SU-DHL-6 (cell line): ENCODE measurements at regions not wholly inside any gene's neighbourhood (a gene's known extent, or its start where the extent isn't known, plus 50 kb on each side); places are given as distances from the start of the nearest gene placed in this dataset.

ENCODE experiments used
- H2AFZ ChIP-seq: fragments of 200-600 bp; sonication (generic); 2 replicates; pipeline ENCODE4 v1.6.1; 2014; ENCODE audit warnings: low read depth, mild to moderate bottlenecking, moderate library complexity, mixed read lengths, antibody characterized with exemption, low read length; ENCODE audit not compliant: severe bottlenecking
- H3F3A ChIP-seq: fragments of 200-600 bp; shearing (Covaris generic); 2 replicates; pipeline ENCODE4 v1.6.0; 2016; ENCODE audit warnings: antibody characterized with exemption, mild to moderate bottlenecking; ENCODE audit not compliant: insufficient read depth
- H3K27ac ChIP-seq: fragments of 200-600 bp; sonication (generic); 2 replicates; pipeline ENCODE4 v1.5.1; 2016; ENCODE audit warnings: low read depth, mild to moderate bottlenecking, low read length, moderate library complexity, mixed read lengths
- H3K27me3 ChIP-seq: fragments of 200-600 bp; sonication (generic), shearing (Covaris generic); 2 replicates; pipeline ENCODE4 v1.6.0; 2014; ENCODE audit warnings: mild to moderate bottlenecking, low read length
- H3K36me3 ChIP-seq: fragments of 200-600 bp; sonication (generic); 2 replicates; pipeline ENCODE4 v1.6.1; 2014; ENCODE audit warnings: mild to moderate bottlenecking, low read length, mixed read lengths
- H3K4me2 ChIP-seq: fragments of 300-600, 200-600 bp; shearing (Covaris generic), sonication (generic); 2 replicates; pipeline ENCODE4 v1.6.0; 2014; ENCODE audit warnings: low read length, low read depth, mild to moderate bottlenecking; ENCODE audit not compliant: poor library complexity, severe bottlenecking
- H3K4me3 ChIP-seq: fragments of 200-600 bp; sonication (generic); 2 replicates; pipeline ENCODE4 v1.5.1; 2014; ENCODE audit warnings: antibody characterized with exemption, low read length, mild to moderate bottlenecking, mixed read lengths; ENCODE audit not compliant: insufficient read depth, poor library complexity, severe bottlenecking
- H3K79me2 ChIP-seq: fragments of 200-600 bp; sonication (generic); 2 replicates; pipeline ENCODE4 v1.6.1; 2014; ENCODE audit warnings: mild to moderate bottlenecking, low read length, moderate library complexity; ENCODE audit not compliant: insufficient read depth
- H3K9ac ChIP-seq: fragments of 200-600 bp; sonication (generic); 2 replicates; pipeline ENCODE4 v1.7.0; 2014; ENCODE audit warnings: mild to moderate bottlenecking, low read length
- H3K9me2 ChIP-seq: fragments of 200-600 bp; sonication (generic); replicated peaks from 2 replicates; pipeline ENCODE4 v1.6.1; 2014; ENCODE audit warnings: low read length; ENCODE audit not compliant: insufficient read depth
- H3K9me3 ChIP-seq: fragments of 200-600 bp; sonication (generic); 2 replicates; pipeline ENCODE4 v1.6.1; 2014; ENCODE audit warnings: low read length, mixed read lengths; ENCODE audit not compliant: insufficient read depth
- H4K20me1 ChIP-seq: fragments of 200-600 bp; sonication (generic); 2 replicates; pipeline ENCODE4 v1.6.1; 2014; ENCODE audit warnings: low read depth, mild to moderate bottlenecking, antibody characterized with exemption, low read length, moderate library complexity, mixed read lengths
- CTCF ChIP-seq: fragments of 200-600 bp; sonication (generic); IDR thresholded peaks from one replicate; pipeline ENCODE4 v1.5.1; 2017; ENCODE audit warnings: antibody characterized with exemption, mild to moderate bottlenecking, low read length, moderate library complexity; ENCODE audit not compliant: insufficient read depth, poor library complexity, severe bottlenecking
- EZH2phosphoT487 ChIP-seq: fragments of 200-600 bp; sonication (generic), shearing (Covaris generic); conservative IDR thresholded peaks from 2 replicates; pipeline ENCODE4 v1.6.1; 2018; ENCODE audit warnings: mild to moderate bottlenecking, antibody characterized with exemption, low read length, moderate library complexity, mixed read lengths

- Histone ChIP-seq H3K9me2 (no peaks in the 10 kb centered on the region), H3K36me3 (no peaks in the 10 kb centered on the region), H3K9me3 (no peaks in the 10 kb centered on the region), H3K27ac (no peak overlapping the region), H3K4me2 (no peak overlapping the region), H3F3A (no peaks in the 10 kb centered on the region), H3K27me3 (no peaks in the 10 kb centered on the region), H4K20me1 (no peaks in the 10 kb centered on the region), H3K9ac (no peak overlapping the region), H3K79me2 (no peaks in the 10 kb centered on the region), H2AFZ (no peak overlapping the region), H3K4me3 (no peak overlapping the region)
- TF ChIP-seq EZH2phosphoT487 (no peak), CTCF (no peak)
These were observed 105.2 kb upstream of the GATB start for GRCh38 chr4:151865744-151866591.

- H3K4me2 ChIP-seq, result no peak overlapping the region
- no peaks in the 10 kb centered on the region for H3K27me3 ChIP-seq
- H3K36me3 ChIP-seq, result no peaks in the 10 kb centered on the region
- H3K27ac ChIP-seq, result no peak overlapping the region
- H4K20me1 ChIP-seq, result no peaks in the 10 kb centered on the region
- H3K4me3 ChIP-seq, result no peak overlapping the region
- H3K79me2 ChIP-seq, result no peaks in the 10 kb centered on the region
- no peak overlapping the region for H3K9ac ChIP-seq
- TF ChIP-seq EZH2phosphoT487, result no peak
- no peak for TF ChIP-seq CTCF
- no peaks in the 10 kb centered on the region for H3F3A ChIP-seq
- H3K9me3 ChIP-seq, result no peaks in the 10 kb centered on the region
- no peak overlapping the region for H2AFZ ChIP-seq
- no peaks in the 10 kb centered on the region for H3K9me2 ChIP-seq
These were observed 104.5 kb upstream of the GATB start for GRCh38 chr4:151865312-151865711.

GRCh38 chr4:151864068-151864467 lies 103.3 kb upstream of the GATB start:
- Histone ChIP-seq H3F3A (no peaks in the 10 kb centered on the region), H3K79me2 (no peaks in the 10 kb centered on the region), H3K27me3 (no peaks in the 10 kb centered on the region), H3K36me3 (no peaks in the 10 kb centered on the region), H3K4me2 (no peak overlapping the region), H4K20me1 (no peaks in the 10 kb centered on the region), H3K9me3 (no peaks in the 10 kb centered on the region), H3K9ac (no peak overlapping the region), H3K4me3 (no peak overlapping the region), H3K9me2 (no peaks in the 10 kb centered on the region), H3K27ac (no peak overlapping the region), H2AFZ (no peak overlapping the region)
- no peak for TF ChIP-seq CTCF
- TF ChIP-seq EZH2phosphoT487, result no peak
